GM21367 (cell line): ENCODE measurements at regions not wholly inside any gene's neighbourhood (a gene's known extent, or its start where the extent isn't known, plus 50 kb on each side); places are given as distances from the start of the nearest gene placed in this dataset.

Source experiments
- ATAC-seq: cut with Tn5 transposase; IDR thresholded peaks from one replicate; pipeline ENCODE4 v1.9.1; 2021; ENCODE audit not compliant: unreplicated experiment

DNA sequence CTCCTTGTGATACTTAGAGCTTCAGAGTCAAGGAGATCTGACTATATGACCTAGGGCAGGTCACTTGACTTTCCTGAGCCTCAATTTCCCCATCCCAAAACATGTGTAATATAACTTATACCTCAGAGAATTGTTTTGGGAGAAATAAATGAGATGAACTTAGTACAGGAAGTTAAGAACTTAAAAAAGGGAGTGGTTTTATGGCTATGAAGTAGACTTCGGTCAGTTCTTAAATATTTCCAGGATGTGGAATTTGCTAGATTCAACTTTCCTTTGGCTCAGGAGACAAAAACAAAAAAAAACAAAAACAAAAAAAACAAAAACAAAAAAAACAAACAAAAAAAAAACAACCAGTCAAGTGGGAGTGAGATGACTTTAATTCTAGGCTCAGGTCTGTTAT lies 116.7 kb downstream of the EDEM1 start:
- ATAC-seq = no peak

DNA sequence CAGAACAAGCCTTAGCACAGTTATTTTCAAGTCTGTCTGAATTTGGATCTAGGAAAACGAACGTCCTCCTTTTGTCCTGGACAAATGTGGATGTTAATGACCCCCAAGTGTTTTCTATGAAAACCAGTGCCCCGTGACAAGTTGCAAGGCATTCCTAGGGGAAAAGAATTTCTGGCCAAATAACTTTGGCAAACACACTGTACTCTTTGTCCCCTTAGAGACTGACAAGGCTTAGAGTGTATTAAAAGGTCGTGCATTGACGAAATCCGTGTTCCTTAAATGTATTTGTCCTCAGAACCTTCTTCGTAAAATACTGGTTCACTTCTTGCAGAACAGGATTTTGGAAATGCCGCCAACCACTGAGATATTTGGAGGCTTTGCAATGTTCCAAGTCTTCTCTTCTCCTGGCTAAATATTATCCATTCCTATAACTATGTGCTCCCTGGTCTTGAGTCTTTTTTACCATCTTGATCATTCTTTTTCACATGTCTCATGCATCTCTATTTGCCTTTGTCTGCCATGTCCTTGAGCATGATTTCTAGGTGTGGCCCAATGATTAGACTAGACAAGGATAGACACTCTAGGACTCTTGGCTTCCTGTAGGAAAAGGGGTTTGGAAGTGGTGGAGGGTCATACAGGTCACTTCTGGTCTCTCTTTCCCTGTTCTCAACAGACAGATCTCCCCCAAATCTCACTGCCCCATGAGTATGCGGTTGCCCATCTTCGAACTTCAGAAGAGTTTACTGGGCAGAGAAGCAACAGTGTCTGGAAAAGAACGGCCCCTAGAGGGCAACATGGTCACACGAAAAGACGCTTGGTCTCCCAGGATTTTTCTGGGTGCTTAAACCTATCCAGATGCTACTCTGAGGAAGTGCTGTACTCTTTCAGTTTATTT lies 117.5 kb downstream of the EDEM1 start:
- ATAC-seq = peak; percentile 80

DNA sequence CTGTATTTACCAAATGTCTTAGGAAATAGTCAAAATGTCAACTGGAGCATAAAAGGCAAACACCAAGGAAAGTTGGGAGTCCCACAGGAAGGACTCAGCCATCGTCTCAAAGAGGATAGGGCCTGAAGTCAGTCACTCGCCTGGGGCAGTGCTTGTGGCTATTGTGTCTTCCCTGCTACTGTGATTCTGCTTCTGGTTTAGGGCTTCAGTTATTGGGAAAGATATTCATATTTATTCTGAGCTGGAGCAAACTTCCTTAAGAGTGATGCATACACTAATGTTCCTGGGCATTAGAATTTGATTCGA lies 118.1 kb downstream of the EDEM1 start:
- no peak for ATAC-seq

DNA sequence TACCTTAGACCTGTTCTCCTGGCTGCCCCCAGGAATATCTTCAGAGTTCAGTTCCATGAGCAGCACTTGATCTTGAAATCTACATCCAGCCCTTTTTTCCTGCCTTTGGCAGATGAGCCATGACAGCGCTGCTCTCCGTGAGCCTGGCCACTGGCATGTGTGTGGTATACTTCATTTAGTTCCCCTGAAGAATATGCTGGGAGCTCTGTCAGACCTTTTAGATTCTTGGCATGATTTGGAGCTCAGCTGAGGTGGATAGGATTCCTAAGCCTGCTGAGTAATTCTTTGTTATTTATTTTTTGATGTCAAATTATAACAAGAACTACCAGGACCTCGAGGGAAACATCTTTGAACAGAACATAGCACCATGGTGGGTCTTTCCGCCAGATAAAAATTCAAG lies 121.7 kb downstream of the EDEM1 start:
- ATAC-seq = no peak

DNA sequence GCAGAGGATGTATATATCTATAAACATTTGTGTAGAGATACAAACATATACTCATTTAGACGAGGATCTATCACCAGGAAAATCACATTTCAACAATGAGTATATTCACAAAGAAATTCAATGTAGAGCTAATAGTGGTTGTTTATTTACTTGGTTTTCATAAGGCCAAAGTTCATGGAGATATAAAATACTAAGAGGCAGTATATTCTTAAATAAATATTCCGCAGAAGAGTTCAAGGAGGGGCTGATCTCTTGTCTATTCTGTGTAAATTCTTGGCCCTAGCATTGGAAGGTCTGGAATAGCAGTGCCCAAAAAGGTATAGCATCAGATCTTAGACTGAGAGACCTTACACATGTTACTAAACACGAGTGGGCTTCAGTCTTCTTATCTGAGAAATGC lies 122.1 kb downstream of the EDEM1 start:
- ATAC-seq = no peak

DNA sequence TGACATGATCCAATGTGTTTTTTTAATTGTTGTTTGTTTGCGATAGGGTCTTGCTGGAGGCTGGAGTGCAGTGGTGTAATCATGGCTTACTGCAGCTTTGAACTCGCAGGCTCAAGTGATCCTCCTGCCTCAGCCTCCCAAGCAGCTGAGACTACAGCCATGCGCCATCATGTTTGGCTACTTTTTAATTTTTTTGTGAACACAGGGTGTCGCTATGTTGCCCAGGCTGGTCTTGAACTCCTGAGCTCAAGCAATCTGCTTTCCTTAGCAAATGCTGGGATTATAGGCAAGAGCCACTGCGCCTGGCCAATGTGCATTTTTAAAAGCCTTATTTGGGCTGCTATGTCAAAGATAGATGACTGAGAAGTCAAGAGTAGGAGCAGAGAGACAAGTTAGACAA lies 123.0 kb downstream of the EDEM1 start:
- no peak for ATAC-seq

DNA sequence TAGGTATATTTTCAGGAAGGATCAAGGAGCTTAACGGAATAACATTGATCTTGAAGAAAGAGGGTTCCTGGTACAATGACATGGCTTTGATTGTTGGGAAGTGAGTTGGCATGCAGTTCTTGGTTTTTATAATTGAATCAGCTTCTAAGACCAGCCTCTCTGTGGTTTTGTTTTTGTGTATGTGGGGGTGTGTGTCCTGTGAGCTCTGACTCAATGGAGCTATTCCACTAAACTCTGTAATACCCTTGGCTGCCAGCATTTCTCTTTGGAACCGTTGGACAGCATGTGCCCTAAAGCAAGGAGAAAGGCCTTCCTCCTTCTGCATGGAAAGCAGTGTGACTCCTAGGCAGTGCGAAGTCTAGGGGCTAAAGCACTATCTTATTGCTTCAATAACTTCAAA lies 124.8 kb downstream of the EDEM1 start:
- ATAC-seq = no peak

DNA sequence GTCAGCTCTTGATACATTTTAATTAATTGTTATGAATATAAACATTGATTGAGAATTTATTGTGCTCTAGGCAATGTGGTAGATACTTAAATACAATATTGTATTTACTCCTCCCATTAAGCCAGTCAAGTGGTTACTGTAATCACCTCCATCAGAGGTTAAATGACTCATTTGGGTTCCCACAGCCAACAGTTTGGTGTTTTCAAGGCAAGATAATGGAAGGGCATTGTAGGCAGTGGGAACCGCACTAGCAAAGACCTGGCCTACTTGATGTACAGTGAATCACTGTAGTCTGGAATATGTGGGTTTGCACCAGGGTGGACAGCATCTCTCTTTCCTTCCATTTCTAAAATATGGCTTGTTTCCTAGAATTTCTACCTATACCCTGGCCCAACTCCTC lies 127.4 kb downstream of the EDEM1 start:
- ATAC-seq = no peak

DNA sequence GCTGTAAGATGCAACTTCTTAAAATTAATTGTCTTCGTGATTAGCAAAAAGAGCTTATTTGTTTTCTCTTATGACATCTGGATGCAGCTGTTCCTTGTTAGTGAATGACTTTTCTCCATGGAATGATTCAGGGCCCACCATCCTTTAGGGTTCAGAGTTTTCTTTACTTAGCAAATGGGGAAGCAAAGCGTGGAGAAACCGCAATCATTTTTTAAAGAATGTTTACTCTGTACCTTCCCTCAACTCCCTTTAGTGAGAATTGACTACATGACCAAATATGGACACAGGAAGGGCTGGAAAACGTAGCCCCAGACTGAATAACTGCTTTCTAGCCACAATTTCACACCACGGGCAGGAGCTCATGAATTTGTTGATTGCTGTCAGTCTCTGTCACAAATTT lies 130.1 kb downstream of the EDEM1 start:
- no peak for ATAC-seq

DNA sequence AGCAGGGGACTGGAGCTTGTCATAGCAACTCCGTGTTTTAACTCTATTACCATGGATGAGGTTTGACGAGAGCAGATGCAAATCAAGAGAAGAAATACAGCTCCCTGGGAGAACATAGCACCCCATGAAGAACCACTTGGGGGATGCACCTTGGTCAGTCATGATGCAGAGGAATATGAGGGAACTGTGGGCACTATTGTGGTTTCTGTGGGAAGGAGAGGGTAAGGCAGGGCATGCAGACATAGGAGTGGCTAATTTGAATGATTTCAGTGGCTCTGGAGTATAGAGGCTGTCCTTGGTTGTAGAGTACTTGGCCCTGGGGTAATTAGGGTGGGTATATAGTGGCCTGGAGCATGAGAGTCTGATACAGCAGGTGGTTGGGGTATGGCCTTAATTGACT lies 131.9 kb downstream of the EDEM1 start:
- no peak for ATAC-seq

DNA sequence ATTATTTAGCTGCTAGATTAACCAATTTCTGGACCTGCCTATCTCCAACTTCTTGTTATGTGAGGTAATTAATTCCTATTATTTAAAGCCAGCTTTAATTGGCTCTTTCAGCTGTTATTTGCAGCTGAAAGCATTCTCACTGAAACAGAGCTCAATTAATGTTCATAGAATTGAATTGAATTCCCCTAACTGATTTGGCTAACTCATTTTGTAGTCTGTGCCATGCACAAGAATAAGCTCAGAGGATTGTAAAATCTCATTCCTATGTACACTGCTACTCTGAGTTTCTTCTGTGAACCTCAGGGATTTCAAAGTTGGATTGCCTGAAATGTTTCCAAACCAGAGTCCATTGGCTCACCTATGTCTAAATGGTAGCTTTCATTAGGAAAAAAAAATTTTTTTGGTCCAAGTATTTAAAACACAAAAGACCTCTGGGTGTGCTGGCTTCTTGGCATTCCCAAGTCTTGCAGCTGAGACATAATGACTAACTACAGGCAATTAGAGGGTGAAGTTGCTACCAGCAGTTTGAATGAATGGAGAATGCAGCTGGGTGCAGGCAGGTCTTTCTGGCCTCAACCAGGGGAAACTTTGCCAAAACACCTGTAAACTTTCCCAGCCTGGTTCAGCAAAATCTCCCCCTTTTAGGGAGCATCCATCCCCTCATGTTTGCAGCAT lies 134.3 kb downstream of the EDEM1 start:
- ATAC-seq = no peak

DNA sequence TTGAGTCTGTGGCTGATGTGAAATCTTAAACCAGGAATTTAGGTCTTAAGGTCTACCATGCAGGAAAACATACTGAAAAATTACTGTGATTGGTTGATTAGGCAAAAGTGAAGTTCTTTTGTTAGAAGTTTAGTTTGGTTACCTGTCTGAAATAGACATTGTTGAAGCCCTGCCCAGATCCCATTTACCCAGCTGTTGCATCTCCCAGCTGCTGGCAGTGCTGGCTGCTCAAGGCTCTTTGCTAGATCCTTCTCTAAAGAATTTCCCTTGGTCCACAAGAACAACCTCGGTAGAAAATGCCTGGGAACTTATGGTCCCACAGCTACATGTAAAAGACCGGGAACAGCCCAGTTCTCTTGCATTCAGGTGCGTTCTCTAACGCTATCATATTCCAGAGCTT lies 137.3 kb downstream of the EDEM1 start:
- ATAC-seq = no peak

DNA sequence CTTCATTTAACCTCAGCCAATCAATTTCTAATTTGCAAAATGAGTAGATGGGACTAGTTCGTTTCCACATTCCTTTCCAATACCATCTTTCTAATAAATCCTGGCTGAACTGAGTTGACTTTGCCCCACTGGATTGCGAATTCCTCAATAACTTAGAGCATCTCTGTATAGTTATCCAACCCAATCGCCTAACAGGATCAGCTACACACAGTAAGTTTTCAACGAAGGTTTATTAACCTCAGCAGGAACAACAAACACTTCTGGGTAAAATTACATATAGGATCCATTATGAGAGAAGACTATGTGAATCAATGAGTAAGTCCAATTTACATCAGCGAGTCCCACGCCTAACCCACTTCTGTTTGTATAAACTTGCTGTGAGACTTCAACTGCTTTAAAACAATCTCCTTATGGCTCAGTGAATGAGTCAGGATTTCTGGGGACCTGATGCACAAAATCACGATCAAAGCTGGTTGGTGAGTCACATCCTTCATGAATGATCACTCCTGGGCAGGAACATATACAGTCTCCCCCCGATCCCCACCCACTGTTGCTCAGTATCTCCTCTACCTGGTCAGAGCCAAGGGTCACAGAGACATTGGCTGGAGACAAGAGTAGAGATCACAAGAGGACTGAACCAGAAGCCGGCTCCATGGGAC lies 142.8 kb downstream of the EDEM1 start:
- no peak for ATAC-seq

DNA sequence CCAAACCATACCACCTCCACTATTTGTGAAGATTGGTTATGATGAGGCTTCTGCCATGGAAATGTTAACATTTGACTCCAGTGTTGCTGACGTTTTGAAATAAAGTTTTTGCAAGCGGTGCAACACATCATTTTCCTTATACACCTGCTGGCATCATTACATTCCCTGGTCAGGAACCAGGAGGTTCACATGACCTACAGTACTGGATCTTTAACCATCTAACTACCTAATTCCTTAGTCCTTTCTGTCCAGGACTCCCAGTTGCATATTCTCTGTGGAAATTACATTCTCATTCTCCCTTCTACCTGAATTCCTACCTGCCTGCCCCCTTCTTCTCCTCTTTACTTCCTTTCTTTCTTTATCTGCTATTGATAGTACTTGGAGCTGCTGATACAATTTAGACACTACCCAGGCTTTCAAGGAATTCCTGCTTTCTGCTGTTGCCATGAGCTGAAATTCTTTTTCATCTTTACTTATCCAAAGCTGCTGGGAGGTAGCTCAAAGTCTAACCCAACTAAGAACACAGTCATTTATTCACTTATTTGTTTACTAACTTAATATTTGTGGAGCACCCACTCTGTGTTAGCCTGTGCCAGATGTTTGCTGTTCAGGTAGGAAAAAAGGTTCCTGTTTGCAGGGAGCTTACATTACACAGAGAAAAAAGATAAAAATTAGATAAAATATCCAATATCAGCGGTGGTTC lies 144.2 kb downstream of the EDEM1 start:
- no peak for ATAC-seq

DNA sequence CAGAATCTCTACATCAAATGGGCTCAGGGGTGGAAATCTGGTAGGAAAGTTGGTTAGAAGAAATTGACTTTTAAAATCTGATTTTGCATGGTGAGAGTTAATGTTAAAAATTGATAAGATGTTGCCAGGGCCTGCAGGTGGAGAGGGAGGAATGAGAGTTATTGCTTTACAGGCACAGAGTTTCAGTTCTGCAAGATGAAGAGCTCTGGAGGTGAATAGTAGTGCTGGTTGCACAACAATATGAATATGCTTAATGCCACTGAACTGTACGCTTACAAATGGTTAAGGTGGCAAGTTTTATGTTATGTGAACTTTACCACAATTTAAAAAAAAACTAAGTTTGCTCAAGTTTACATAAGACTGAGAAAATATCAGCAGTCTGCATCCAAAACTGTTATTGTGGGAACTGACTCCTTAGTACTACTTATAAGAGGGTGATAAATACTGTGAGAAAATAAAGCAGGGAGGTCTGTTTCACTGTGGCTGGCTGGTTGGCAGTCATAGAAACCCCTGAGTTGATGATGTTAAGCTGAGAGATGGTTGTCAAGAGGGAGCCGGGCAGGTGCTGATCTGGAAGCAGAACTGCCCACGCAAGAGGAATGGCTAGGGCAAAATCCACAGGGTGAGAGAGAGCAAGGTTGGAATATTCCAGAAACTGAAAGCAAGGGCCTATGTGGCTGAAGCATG lies 144.9 kb downstream of the EDEM1 start:
- no peak for ATAC-seq

DNA sequence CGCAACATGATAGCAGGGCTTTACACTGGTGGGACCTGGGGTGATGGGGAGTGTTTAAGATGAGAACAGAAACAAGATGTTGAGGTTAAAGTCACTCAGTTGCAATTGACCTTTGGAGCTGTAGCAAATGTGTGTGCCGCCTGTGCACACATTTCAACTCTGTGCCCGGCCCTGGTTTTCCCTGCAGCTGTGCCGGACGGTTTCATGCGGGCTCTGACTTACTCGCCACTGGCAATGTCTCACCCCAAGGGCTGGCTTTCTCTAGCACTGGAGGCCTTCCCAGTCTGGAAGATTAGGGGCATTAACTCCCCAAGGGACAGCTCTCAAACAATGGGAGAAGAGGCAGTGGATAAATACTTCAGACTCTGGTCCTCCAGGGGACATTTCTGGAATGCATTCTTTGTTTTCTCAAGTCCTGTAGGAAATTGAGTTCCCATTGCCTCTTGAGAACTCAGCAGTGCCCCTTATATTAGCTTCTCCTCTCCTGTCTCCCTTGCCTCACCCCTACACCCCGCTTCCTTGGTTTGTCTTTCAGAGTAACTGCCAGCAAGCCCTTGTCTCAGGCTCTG lies 152.5 kb downstream of the EDEM1 start:
- ATAC-seq = no peak

DNA sequence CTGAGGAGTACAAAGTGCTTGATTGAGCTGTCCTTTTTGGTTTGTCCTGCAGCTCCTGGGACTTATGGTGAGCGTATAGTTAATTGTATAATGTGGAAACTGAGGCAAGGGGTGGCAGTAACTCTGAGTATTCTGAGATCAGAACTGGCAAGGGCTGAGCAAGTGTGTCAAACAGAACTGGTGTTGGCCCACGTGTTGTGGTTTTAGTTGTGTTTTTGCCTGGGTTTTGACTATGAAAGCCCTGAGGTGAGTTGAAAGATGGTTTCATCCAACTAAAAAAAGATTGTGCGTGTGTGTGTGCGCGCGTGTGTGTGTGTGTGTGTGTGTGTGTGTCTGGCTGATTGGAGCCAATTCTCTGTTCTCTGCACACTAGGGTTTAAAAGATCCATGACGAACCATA lies 154.1 kb downstream of the EDEM1 start:
- ATAC-seq = no peak

DNA sequence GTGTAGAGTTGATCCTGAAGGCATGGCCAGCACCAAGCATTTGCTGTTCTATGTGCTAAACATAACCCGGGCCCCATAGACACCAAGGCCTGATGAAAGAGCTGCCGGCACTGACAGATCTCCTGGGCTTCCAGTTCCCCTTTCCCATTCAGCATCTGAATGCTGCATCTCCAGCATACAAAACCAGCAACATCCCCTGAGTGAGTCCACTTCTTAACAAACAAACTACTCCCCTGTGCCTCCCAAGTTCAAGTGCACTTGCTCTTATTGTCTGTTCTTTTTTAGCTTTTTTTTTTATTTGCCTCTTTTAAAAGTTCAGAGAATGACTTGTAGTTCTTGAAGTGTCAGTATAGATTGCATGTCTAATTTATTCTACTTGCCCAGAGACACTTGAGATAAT lies 156.0 kb downstream of the EDEM1 start:
- no peak for ATAC-seq

DNA sequence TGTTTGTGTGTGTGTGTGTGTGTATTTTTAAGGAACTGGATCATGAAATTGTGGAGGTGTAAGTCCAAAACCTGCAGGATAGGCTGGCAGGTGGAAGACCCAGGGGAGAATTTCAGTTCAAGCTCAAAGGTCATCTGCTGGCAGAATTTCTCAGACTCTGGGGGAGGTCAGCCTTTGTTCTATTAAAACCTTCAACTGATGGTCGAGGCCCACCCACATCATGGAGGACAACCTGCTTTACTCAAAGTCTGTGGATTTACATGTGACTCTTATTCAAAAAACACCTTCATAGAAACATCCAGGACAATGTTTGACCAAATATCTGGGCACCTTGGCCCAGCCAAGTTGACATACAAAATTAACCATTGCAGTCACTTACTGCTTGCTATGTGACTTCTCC lies 157.2 kb downstream of the EDEM1 start:
- ATAC-seq = no peak

DNA sequence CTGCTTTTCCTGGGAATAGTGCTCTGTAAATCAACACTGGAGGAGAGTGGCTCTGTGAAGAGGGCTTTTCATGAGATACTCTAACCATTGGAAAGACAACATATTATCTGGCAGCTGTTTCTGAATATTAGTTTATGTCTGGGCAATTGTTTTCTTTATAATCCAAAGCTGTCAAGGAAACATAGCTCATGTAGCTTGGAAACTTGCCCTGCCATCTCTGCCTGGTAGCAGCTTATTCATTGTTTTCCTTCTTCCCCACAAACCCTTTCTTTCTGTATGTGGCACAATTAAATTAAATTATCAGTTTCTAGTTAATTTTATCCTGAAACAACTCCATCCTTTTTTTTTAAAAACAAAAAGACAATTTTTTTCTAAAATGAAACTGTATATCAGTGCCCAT lies 160.0 kb downstream of the EDEM1 start:
- ATAC-seq = no peak
